ENCODE measurements at regions not wholly inside any gene's neighbourhood (a gene's known extent, or its start where the extent isn't known, plus 50 kb on each side); places are given as distances from the start of the nearest gene placed in this dataset.

DNA sequence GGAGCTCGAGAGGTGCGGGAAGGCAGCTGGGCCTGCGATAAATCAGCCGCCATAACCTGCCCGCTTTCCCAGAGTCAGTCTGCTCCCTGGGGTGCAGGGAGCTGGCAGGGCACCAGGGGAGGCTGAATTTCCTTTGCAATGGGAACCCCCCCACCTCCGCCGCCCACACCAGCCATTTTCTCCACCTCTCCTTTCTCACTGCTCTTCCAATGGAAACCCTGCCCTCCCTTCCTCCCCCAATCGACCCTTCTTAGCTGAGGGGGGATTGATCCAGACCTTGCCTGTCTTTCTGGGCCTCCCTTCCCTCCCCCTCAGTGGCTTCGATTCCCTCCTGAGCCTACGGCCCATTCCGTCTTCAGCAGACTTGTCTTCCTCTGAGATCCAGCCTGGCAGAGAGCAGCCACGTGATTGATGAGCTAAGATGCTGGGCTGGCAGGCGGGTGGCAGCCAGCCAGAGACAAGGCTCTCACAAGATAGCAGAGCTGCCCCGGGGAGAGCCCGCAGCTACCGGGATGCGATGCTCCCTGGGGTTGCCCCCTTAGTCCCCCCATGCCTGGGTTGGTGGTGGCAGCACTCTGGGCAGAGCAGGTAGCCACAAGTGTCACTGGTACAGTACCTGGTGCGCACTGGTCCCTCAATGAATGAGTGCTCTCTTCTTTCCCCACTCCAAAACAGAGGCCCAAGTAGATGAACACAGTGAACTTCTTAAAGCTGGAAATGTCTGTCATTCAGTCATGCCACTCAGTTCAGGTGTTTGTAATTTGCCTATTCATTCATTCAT is 53.7 kb upstream of the FABP6 start:
- DNase-seq = no peak

DNA sequence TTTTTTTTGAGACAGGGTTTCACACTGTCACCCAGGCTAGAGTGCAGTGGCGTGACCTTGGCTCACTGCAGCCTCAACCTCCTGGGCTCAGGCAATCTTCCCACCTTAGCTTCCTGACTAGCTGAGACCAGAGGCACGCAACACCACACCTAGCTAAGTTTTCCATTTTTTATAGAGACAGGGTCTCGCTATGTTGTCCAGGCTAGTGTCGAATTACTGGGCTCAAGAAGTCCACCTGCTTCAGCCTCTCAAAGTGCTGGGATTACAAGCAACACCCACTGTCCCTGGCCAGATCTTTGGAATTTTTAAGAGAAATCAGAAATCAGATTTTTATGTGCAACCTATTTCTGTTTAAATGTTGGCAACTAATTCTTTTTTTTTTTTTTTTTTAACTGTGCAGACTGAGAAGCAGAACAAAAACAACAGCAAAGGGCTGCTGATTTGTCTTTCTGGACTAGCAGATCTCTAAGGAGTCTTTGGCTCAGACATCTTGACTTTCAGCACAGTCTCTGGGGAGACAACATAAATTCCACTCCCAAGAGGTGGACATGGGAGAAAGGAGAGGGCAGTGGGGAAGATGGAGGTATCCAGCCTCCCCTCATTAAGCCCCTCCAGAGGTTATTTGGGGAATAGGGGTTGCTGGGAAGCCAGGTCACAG is 54.4 kb upstream of the FABP6 start:
- DNase-seq = no peak

GRCh38 chr5:160174290-160174689 is 55.0 kb upstream of the FABP6 start:
- no peak for DNase-seq

- no peak for DNase-seq
Observed at GRCh38 chr5:160171666-160172065, 52.4 kb upstream of the PWWP2A start.

DNA sequence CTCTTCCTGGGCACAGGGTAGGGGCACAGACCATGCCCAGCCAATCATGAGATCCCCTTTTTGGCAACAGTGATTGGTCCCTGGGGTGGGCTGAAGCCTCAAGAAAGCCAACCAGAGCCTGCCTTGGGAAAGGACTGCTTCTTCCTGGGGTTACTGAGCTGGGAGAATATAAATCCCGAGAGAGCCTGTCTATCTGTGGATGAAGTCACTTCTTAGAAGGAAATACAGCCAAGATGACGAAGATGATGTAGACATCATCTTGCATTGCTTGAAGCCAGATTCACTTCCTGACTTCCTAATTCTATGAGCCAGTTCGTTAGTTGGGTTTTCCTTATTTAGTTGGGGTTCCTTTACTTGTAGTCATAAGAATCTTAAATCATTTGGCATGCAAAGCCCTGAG is 50.1 kb upstream of the PWWP2A start:
- DNase-seq = peak; percentile 95
